NCI-H748 (cell line): ENCODE measurements at regions not wholly inside any gene's neighbourhood (a gene's known extent, or its start where the extent isn't known, plus 50 kb on each side); places are given as distances from the start of the nearest gene placed in this dataset.
"Not testable (repeated sequence)": the region's sequence is repeated elsewhere in the genome, so short reads cannot be mapped to it uniquely, and the experiment has no call there.

ENCODE experiments used
- DNase-seq: peaks from one replicate; lab custom pipeline; 2025; ENCODE audit not compliant: unreplicated experiment; lab: John Stamatoyannopoulos, UW

DNA sequence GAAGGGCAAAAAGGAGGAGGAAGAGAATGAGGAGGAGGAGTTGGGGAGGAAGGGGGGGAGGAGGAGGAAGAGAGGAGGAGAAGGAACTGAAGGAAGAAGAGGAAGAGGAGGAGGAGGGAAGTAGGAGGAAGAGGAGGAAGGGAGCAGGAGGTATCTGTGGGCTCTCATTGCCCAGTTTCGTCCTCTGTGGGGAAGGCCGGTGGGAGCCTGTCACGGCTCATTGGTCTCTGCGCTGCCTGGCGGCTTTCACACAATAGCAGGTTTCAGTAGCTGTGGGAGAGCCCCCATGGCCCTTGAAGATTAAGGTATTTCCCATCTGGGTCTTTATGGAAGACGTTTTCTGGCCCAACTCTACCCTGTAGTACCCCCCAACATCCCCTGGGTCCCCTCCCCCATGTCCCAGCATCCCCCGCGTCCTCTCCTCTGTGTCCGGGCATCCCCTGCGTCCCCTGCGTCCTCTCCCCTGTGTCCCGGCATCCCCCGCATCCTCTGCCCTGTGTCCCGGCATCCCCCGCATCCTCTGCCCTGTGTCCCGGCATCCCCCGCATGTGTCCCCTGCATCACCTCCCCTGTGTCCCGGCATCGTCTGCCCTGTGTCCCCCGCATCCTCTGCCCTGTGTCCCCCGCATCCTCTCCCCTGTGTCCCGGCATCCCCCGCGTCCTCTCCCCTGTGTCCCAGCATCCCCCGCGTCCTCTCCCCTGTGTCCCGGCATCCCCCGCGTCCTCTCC, 278.2 kb upstream of the SFSWAP start:
- DNase-seq, result no peak

GRCh38 chr12:131434208-131435125, 276.4 kb upstream of the SFSWAP start:
- DNase-seq, result no peak

GRCh38 chr12:131436922-131437705, 273.8 kb upstream of the SFSWAP start:
- no peak for DNase-seq

- no peak for DNase-seq
Observed at GRCh38 chr12:131437706-131438492, 273.0 kb upstream of the SFSWAP start.

DNA sequence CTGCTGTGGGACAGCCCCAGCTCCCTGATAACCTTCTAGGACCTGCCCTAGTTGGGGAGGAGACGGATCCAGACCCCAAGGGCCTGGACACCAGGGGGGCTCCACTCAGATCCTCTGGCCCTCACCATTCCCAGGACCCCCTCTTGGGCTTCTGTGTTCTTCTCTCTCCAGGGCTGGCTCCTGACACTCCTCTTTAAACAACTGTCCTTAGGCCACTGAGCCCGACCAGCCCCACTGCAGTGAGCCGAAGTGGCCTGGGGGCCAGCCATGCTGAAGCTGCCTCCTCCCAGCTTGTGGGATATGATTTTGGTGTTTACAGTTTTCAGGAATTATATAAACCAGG, 272.4 kb upstream of the SFSWAP start:
- not testable (repeated sequence) for DNase-seq

DNA sequence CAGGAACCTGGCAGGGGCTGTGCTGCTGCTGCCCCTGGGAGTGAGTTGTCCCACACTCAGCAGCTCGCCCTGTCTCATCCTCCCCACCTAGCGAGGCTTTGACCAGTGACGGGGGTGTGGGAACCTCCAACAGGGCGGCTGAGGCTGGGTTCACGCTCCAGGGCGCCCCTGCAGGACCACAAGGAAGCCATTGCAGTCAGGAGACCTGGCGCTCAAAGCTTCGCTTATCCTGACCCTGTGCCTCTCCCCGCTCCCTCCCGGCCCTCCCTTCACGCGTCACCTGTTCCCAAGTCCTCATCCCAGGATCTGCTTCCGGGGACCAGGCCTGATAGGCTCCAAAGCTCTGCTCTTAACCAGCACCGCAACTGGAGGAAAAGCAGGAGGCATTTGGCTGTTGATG, 272.0 kb upstream of the SFSWAP start:
- no peak for DNase-seq

- DNase-seq, result not testable (repeated sequence)
Observed at GRCh38 chr12:131439752-131440151, 271.1 kb upstream of the SFSWAP start.

DNA sequence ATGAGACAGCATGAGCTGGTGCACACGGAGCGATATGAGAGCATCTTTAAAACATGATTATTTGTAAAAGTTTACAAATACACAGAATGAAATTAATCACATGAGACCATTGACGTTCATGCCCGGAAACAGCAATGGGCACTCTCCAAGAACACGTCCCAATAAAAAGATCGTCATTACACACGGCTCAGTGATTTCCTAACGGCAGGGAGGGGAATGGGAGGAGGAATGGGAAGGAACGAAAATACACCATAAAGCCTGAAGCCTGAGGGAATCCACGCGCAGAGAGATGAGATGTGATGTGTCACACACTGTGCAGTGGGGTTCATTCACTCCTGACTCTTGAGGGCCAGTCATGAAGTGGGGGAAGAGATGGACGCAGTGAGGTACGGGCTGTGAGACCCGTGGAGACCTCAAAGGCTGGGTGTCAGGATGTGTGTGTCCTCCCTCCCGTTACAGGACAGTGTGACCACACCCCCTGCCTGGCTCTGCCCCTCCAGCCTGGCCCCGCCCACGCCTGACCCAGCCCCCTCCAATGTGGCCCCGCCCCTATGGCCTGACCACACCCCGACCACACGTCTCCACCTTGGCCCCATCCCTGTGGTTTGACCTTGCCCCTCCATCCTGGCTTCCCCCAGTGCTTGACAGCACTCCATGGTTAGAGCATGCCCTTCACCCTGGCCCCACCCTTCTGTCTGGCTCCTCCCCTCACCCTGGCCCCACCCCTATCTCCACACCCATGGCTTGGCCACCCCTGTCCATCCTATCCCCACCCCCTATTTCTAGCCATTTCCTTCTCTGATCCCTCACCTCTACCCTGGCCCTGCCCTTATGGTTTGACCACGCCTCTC, 270.5 kb upstream of the SFSWAP start:
- not testable (repeated sequence) for DNase-seq

DNA sequence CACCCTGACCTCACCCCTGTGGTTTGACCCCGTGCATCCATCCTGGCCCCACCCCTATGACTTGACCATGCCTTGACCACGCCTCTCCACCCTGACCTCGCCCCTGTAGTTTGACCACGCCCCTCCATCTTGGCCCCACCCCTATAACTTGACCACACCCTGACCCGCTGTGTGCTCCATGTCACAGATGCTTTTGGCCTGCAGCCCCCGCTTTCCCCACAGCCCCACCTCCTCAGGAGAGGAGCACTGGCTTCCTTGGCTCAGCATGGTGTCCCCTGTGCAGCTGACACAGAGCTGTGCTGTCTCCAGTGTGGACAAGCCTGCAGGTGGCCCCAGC, 269.9 kb upstream of the SFSWAP start:
- DNase-seq, result no peak

DNA sequence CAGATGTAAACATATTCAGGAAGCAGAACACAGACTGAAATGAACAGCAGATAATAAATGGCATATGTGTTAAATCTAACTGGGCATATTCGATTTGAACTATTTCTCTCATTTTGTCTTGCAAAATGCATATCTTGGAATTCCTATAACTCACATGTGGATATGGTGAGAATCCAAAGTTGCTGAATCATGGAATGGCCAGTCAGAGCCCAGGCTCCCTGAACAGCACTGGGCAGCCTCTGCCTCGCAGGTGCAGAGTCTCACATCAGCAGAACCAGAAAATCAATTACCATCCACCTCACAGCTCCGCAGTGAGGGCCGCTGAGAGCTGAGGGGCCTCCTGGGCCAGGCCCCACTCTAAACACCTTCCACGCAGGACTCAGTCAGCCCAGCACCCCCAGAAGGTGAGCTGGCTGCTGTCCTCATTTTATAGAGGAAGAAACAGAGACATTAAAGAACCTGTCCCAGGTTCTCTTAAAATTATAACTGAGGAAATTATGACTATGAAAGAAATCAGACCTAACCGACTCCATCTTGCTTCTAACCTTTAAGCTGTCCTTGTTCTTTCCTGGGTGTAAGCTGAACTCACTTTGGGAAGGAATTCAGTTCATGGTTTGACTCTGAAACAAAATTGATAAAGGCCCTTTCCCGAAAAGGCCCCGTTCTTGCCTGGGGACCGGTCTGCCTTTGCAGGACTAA, 269.1 kb upstream of the SFSWAP start:
- DNase-seq, result no peak

GRCh38 chr12:131442337-131442918, 268.5 kb upstream of the SFSWAP start:
- no peak for DNase-seq

- no peak for DNase-seq
Observed at GRCh38 chr12:131443019-131444000, 267.6 kb upstream of the SFSWAP start.

- no peak for DNase-seq
Observed at GRCh38 chr12:131444220-131445164, 266.4 kb upstream of the SFSWAP start.

DNA sequence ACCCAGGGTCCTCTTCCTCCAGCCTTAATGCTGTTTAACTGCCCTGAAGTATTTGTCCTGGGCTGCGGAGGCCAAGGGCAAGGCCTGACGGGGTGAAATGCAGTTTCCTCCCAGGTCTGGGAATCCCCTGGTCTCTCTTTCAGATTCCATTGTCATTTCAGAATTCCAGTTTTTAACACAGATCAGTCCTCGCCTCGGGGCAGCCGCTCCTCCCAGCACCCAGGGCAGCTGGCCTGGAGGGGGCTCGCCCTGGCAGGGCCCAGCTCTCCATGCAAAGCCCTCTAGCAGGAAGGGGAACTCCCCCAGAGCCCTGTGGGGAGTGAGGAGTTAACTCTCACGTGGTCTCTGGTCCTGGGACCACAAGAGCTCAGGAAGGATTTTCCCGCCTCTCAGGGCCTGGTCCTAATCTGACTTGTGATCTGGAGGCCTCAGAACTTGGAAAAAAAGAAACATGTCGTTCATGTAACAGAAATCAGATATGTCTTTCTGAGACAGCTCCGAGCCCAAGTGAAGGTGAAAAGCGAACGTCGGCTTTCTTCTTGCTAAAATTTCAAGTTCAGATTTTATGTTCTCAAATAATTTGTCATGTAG, 265.6 kb upstream of the SFSWAP start:
- DNase-seq, result no peak

- DNase-seq, result no peak
Observed at GRCh38 chr12:131445795-131446194, 265.1 kb upstream of the SFSWAP start.

DNA sequence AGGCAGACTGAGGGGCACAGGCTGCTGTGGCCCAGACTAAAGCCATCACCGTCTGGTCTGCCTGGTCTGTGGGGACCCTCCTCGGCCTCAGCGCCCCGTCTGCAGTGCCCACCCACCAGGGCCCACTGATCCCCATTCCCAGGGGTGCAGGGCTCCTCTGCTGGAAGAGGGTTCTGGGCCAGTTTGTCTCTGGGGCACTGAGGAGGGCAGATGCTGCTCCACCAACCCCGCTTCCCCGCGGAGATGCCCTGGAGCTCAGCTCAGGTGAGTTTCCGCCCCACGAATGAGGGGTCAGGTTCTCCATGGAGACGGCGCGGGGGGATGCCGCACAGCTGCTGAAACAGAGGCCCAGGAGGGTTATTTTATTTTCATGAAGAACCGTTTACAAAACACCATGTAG, 263.3 kb upstream of the SFSWAP start:
- DNase-seq, result not testable (repeated sequence)
